Activated CD4-positive, alpha-beta T cell treated with anti-CD3 and anti-CD28 coated beads, Interleukin-2, amount 10 ng/mL, durations not matched to agents 24 days and 14 days (primary cell): ENCODE measurements at regions not wholly inside any gene's neighbourhood (a gene's known extent, or its start where the extent isn't known, plus 50 kb on each side); places are given as distances from the start of the nearest gene placed in this dataset.
"Not testable (repeated sequence)": the region's sequence is repeated elsewhere in the genome, so short reads cannot be mapped to it uniquely, and the experiment has no call there.

Experiments used
- DNase-seq: peaks from one replicate; pipeline ENCODE4 v3.0.0; 2022
- H3K27ac Mint-ChIP-seq: one replicate; pipeline ENCODE4 v1.8.0; 2022; ENCODE audit warnings: mild to moderate bottlenecking, mixed read lengths
- H3K27me3 Mint-ChIP-seq: one replicate; pipeline ENCODE4 v1.8.0; 2022; ENCODE audit warnings: mixed read lengths
- H3K36me3 Mint-ChIP-seq: one replicate; pipeline ENCODE4 v1.8.0; 2022; ENCODE audit warnings: low read depth, mild to moderate bottlenecking, mixed read lengths
- H3K4me1 Mint-ChIP-seq: one replicate; pipeline ENCODE4 v1.8.0; 2021; ENCODE audit warnings: mixed read lengths
- H3K4me3 Mint-ChIP-seq: one replicate; pipeline ENCODE4 v1.8.0; 2022; ENCODE audit warnings: mild to moderate bottlenecking, moderate library complexity, mixed read lengths
- H3K9me3 Mint-ChIP-seq: one replicate; pipeline ENCODE4 v1.8.0; 2021; ENCODE audit warnings: mixed read lengths
- intact Hi-C: fragments of 100-400 bp; cut with micrococcal nuclease; formaldehyde crosslinking; loops from one replicate; pipeline ENCODE4 v1.15.1; 2023

DNA sequence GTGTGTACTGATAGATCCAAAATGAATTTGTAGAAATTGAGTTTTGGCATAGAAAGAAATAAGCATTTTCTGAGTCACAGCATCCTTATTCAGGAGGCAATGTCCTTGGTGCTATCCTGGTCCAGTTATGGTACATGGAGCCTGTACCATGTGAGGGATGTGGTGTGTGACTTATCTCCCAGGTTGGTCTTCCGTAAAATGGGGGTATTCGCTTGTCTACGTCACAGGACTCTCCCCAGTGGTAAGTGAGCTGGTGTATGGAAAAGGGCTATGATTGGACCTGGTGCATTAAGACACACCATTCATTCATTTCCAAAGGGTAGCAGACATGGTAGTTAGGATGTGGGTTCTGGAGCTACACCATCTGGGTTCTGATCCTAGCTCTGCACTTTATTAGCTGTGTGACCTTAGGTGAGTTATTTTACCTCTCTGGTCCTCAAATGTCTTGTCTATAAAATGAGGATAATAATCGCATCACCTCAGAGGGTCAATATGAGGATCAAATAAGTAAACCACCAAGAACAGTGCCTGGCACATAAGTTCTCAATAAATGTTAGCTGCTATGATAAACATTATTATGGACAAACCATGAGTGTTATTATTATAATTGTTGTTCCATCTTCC is 119.2 kb downstream of the MYCN start:
- intact Hi-C loops = no loop called here
- Mint-ChIP-seq H3K27ac (no peak overlapping the region), H3K36me3 (no peaks in the 10 kb centered on the region), H3K27me3 (no peaks in the 10 kb centered on the region), H3K4me3 (no peak overlapping the region), H3K4me1 (no peaks in the 10 kb centered on the region), H3K9me3 (peaks cover 12% of the 10 kb centered on the region)
- DNase-seq = no peak

DNA sequence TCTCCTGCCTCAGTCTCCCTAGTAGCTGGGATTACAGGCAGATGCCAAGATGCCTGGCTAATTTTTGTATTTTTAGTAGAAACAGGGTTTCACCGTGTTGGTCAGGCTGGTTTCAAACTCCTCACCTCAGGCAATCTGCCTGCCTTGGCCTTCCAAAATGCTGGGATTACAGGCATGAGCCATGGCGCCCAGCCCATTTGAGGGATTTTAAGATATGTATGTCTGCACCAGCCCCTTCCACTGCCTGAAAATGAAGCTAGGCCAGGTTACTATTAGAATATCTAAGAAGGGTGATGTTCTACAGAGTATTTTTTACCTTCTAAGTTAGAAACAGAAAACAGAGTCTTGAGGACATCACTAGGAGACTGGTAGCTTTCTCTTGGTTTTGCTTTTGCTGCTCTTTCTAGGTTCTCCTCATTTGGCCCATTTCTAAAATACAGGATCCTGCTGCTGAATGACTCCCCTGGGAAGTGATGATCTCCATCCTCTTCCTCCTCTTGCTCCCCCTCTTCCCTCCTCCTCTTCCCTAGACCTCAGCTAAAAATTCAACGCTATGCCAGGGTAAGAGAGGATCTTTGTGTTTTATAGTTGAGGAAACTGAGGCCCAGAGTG is 118.5 kb downstream of the MYCN start:
- Mint-ChIP-seq H3K27me3 (no peaks in the 10 kb centered on the region), H3K9me3 (peaks cover 8% of the 10 kb centered on the region), H3K4me3 (no peak overlapping the region), H3K36me3 (no peaks in the 10 kb centered on the region), H3K4me1 (no peaks in the 10 kb centered on the region), H3K27ac (no peak overlapping the region)
- intact Hi-C loops = no loop called here
- no peak for DNase-seq

DNA sequence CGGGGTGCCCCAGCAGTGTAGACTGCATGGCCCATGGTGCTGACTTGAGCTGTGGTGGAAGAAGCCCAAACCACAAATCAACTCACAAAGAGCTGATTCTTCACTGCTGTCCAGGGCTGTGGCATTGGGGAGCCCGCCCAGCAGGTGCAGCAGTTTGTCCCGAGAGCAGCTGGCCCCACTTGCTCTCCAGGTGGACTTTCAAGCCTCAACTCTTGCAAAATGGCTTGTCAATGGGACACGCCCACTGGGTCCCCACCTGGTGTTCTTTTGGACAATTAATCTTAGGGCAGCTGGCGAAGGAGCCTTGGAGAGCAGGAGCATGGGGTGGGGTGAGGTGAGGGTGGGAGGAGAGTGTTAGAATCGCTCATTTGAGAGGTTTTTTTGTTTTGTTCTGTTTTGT is 117.9 kb downstream of the MYCN start:
- H3K9me3 Mint-ChIP-seq = peaks cover 6% of the 10 kb centered on the region
- no peak for DNase-seq
- H3K27ac Mint-ChIP-seq = no peak overlapping the region
- no peaks in the 10 kb centered on the region for H3K4me1 Mint-ChIP-seq
- H3K27me3 Mint-ChIP-seq = no peaks in the 10 kb centered on the region
- intact Hi-C loops = no loop called here
- no peaks in the 10 kb centered on the region for H3K36me3 Mint-ChIP-seq
- H3K4me3 Mint-ChIP-seq = no peak overlapping the region

DNA sequence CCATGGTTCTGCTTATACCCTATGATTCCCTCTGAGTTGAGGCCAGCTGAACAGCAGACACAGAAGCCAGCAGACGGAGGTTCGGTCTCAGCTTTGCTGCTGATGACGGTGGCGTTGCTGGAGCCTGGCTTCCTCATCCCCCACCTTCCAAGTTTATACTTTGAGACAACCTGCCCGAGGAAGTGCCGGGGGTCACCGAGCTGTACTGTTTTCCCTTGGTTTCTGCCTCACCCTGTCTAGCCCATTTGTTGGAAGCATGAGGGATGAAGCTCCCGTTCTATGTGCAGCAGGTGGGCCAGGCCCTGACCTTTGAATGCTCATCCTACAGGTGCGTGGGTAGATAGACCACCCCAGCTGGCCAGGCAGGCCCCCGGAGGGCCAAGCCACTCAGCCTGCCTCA is 117.3 kb downstream of the MYCN start:
- DNase-seq = no peak
- H3K4me1 Mint-ChIP-seq = no peaks in the 10 kb centered on the region
- intact Hi-C loops = no loop called here
- H3K9me3 Mint-ChIP-seq = peaks cover 6% of the 10 kb centered on the region
- no peaks in the 10 kb centered on the region for H3K36me3 Mint-ChIP-seq
- H3K27ac Mint-ChIP-seq = no peak overlapping the region
- no peak overlapping the region for H3K4me3 Mint-ChIP-seq
- no peaks in the 10 kb centered on the region for H3K27me3 Mint-ChIP-seq

DNA sequence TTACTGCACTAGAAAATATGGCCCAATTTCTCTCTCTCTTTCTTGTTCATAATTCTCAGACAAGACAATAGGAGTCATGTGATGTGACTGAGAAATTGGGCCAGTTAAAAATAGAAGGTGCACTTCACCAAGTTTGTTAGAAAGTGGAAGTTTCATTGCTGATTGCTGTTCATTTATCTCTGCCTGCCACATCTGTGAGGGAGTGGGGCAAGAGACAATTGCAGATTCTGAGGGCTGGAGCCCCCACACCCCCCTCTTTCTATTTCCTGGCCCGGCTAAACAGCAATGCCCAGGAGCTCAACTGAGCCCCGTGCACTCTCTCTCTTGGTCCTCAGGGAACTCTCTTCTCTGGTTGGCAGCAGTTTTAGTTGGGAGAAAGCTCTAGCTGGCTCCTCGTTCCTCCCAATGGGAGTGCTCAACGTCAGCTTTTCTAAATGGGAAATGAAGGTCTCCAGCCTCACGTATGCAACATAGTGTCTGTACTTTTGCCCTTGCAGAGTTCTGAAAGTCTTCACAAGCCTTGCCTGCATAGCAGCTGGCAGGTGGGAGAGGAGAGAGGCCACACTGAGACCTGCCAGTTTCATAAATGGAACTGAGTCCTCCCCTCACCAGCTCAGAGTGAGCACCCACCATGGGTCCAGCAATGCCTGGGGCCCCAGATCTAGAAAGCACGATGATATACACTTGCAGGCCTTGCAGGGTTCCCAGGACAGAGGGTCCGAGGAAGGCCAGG is 115.7 kb downstream of the MYCN start:
- Mint-ChIP-seq H3K36me3 (no peaks in the 10 kb centered on the region), H3K4me1 (no peaks in the 10 kb centered on the region), H3K27me3 (no peaks in the 10 kb centered on the region), H3K27ac (no peak overlapping the region), H3K4me3 (no peak overlapping the region), H3K9me3 (no peaks in the 10 kb centered on the region)
- DNase-seq = no peak
- intact Hi-C loops = no loop called here

DNA sequence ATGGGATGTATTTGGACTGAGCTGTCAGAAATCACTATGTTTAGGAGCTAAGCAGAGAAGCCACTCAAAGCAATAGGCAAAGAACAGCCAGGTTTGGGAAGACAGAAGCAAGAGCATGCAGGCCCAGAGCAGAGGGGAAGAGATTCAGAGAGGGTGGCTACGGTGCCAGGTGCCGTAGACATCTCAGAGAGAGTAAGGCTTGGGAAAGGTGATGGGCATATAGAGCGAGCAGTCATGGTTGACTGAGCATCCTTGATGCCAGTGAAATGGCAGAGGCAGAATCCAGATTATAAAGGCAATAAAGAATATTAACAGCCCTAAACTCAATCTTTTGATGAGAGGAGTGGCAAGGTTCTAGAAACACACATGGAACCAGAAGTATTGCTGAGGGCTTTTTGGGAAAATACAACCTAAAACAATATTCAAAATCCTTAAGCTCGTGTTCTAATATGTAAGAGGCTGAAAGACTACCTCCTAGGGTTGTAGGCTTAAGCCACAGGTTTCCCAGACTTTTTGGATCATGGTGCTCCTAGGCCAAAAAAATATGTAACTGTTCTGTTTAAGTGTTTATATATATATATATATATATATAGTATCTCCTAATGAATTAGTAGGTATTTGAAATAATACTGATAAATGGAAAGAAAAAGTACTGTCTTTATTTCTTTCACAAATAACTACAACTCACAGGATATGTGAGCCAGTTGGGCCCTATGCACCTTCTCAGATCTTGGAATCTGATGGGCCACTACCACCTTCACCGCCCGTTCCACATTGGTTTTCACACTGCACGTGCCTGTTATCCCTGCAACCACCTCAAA is 113.3 kb downstream of the MYCN start:
- Mint-ChIP-seq H3K27me3 (no peaks in the 10 kb centered on the region), H3K4me1 (no peaks in the 10 kb centered on the region), H3K27ac (no peak overlapping the region), H3K36me3 (no peaks in the 10 kb centered on the region), H3K4me3 (no peak overlapping the region), H3K9me3 (no peaks in the 10 kb centered on the region)
- no peak for DNase-seq
- intact Hi-C loops = no loop called here

DNA sequence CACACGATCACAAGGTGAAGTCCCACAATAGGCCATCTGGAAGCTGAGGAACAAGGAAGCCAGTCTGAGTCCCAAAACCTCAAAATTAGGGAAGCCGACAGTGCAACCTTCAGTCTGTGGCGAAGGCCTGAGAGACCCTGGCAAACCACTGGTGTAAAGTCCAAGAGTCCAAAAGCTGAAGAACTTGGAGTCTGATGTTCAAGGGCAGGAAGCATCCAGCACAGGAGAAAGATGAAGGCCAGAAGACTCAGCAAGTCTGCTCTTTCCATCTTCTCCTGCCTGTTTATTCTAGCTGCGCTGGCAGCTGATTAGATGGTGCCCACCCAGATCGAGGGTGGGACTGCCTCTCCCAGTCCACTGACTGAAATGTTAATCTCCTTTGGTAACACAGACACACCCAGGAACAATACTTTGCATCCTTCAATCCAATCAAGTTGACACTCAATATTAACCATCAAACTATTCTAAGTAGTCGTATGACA is 112.3 kb downstream of the MYCN start:
- H3K4me1 Mint-ChIP-seq, H3K4me3 Mint-ChIP-seq, intact Hi-C loops, DNase-seq, H3K9me3 Mint-ChIP-seq, H3K27ac Mint-ChIP-seq, H3K36me3 Mint-ChIP-seq, H3K27me3 Mint-ChIP-seq: not testable (repeated sequence)

DNA sequence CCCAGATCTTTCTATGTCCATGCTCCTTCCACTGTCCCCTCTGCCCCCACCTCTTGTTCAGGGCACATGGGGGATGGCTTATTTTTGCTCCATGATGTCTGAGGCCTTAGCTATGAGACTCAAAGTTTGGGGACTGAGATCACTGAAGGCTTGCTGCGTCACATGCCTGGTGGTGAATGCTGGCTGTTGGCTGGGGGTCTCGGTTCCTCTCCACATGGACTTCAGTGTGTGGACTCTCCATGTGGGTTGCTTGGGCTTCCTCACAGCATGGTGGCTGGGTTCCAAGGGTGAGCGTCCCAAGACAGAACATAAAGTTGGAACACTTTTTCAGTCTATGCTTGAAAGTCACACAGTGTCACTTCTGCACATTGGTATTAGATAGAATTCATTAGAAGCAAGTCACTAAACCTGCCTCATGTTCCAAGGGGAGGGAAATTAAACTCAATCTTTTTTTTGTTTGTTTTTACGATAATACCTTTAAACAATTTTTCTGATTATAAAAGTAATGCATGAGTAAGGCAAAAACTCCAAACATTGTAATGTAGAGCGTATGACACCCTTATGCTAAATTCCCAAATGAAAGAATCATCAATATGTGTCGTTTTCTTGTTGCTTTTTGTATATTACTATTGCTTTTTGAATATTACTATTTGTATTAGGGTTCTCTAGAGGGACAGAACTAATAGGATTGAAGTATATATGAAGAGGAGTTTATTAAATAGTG is 111.7 kb downstream of the MYCN start:
- no peak overlapping the region for H3K4me3 Mint-ChIP-seq
- intact Hi-C loops = no loop called here
- H3K36me3 Mint-ChIP-seq = no peaks in the 10 kb centered on the region
- H3K9me3 Mint-ChIP-seq = no peaks in the 10 kb centered on the region
- no peaks in the 10 kb centered on the region for H3K27me3 Mint-ChIP-seq
- no peak for DNase-seq
- H3K27ac Mint-ChIP-seq = no peak overlapping the region
- H3K4me1 Mint-ChIP-seq = no peaks in the 10 kb centered on the region

DNA sequence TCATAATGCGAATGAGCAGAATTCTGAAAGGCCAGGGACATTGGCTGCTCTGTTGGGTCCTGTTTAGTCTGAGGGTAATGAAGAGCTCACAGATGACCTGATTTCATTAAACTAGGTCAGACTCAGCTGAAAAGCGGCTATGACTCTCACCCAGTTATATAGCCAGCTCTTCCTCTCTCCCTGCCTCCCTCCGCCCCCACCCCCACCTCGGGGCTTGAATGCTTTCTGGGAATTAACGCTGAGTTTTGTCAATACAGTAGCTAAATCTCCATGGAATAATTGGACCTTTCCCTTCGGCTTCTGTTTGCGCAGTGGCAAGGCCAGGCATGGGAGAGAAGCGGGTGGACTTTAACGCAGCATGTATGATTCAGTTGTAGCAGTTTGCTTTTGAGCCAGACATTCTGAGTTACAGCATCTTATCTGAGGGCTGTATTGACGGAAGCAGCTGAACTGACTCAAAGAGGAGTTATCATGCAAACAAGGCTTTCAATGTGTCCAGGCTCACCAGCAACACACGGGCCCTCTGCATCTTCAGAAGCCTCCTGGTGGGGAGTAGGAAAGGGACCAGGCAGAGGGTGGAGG is 110.6 kb downstream of the MYCN start:
- Mint-ChIP-seq H3K4me3 (no peak overlapping the region), H3K36me3 (no peaks in the 10 kb centered on the region), H3K27me3 (no peaks in the 10 kb centered on the region), H3K27ac (no peak overlapping the region), H3K4me1 (no peaks in the 10 kb centered on the region), H3K9me3 (no peaks in the 10 kb centered on the region)
- DNase-seq = no peak
- intact Hi-C loops = no loop called here

DNA sequence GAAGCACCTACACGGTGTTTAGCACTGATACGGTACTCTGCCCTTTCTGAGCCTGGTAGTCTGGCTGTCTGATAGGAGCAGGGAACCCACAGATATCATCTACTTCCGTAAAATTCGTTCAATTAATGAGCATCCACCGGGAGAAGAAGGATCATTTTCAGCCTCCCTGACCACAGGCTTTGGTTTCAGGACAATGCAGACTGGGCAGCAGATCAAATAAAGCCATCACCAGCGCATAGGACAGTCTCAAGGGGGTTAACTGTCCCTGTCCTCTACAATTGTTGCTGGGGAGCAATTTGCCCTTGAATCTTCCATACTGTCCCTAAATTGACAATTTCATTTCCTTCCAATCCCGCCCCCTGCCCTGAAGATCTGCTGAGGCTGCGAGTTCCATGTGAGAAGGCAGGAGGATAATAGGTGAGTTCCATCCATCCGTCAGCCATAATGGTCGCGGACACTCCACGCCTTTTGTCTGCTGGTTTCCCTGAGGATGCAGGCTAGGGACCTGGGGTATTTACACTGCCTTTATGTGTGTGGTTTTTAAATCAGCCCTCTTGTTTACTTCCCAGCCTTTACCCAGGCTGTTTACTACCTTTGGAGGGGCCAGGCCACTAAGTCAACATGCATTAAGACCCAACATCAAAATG is 110.0 kb downstream of the MYCN start:
- no peak for DNase-seq
- H3K27ac Mint-ChIP-seq = no peak overlapping the region

DNA sequence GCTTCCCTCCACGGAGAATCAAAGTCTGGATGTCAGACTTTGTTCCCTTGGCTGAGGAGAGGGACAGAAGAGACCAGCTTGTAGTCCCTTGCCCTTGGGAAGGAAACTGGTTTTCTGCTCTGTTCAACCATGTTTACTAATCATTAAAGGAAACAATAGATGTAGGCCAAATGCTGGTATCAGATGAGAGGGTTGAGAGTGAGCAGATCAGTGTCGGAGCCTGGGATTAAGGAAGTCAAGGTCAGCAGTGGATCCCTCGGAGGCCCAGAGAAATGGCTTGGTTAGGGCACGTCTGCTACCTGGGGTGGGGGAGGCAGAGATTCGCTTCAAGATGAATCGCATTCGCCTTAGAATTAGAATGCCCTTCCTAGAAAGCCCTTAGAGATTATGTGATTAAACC is 109.1 kb downstream of the MYCN start:
- Mint-ChIP-seq H3K27me3 (no peaks in the 10 kb centered on the region), H3K36me3 (no peaks in the 10 kb centered on the region), H3K4me3 (no peak overlapping the region), H3K27ac (no peak overlapping the region), H3K4me1 (no peaks in the 10 kb centered on the region), H3K9me3 (no peaks in the 10 kb centered on the region)
- DNase-seq = no peak
- intact Hi-C loops = no loop called here

More for the DNA sequence above, 110.0 kb downstream of the MYCN start:
- no peaks in the 10 kb centered on the region for H3K36me3 Mint-ChIP-seq
- no peaks in the 10 kb centered on the region for H3K9me3 Mint-ChIP-seq
- no peak overlapping the region for H3K4me3 Mint-ChIP-seq
- H3K4me1 Mint-ChIP-seq = no peaks in the 10 kb centered on the region
- intact Hi-C loops = no loop called here
- no peaks in the 10 kb centered on the region for H3K27me3 Mint-ChIP-seq

DNA sequence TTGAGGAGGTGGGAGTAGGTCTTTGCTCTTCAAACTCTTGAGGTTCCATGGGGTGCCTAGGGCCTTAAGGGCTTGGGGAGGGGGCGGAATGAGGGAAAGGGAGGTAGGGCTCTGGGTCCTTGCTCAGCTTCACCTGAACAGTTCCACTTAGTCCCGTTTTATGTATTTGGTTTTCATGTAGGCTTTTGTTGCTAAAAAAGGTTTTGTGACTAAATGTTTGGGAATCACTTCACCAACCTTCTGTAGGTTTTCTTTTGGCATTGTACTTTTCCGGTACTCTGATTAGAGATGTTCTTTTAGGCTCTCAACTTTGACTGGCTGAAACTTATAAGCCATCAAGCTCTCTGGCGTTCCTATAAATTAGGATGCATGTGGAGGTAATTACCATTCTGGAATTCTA is 108.1 kb downstream of the MYCN start:
- Mint-ChIP-seq H3K27me3 (no peaks in the 10 kb centered on the region), H3K27ac (no peak overlapping the region), H3K4me3 (no peak overlapping the region), H3K4me1 (no peaks in the 10 kb centered on the region), H3K9me3 (no peaks in the 10 kb centered on the region), H3K36me3 (no peaks in the 10 kb centered on the region)
- no peak for DNase-seq
- intact Hi-C loops = no loop called here

DNA sequence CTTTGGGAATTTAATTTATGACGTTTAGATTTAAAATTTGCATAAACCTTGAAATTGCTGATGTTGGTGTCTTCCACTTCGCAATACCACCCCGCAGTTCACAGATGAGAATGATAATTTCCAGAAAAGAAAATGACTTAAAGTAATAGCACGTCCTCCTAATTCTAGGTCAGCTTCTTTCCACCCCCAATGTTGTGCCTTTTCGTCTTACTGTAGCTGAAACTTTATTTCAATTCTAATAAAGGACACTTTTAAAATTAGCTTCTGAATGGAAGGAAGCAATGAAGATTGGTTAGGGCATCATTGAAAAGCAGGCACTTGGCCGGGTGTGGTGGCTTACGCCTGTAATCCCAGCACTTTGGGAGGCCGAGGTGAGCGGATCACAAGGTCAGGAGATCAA is 107.4 kb downstream of the MYCN start:
- Mint-ChIP-seq H3K36me3 (no peaks in the 10 kb centered on the region), H3K27ac (no peak overlapping the region), H3K4me1 (no peaks in the 10 kb centered on the region), H3K27me3 (no peaks in the 10 kb centered on the region), H3K4me3 (no peak overlapping the region), H3K9me3 (no peaks in the 10 kb centered on the region)
- intact Hi-C loops = no loop called here
- no peak for DNase-seq
